DND-41 (cell line): ENCODE measurements at regions not wholly inside any gene's neighbourhood (a gene's known extent, or its start where the extent isn't known, plus 50 kb on each side); places are given as distances from the start of the nearest gene placed in this dataset.

Experiments
- ATAC-seq: fragments of 200-7000 bp; cut with Tn5 transposase; 3 replicates; pipeline ENCODE4 v1.9.1; 2021; ENCODE audit warnings: low read depth; ENCODE audit not compliant: insufficient read depth
- DNase-seq: peaks from one replicate; pipeline ENCODE4 v3.0.0-alpha.2; 2020
- H2AFZ ChIP-seq: 2 replicates; pipeline ENCODE4 v1.6.0; 2012; ENCODE audit warnings: low read depth, low read length
- H3K27ac ChIP-seq: 2 replicates; pipeline ENCODE4 v1.5.1; 2012; ENCODE audit warnings: low read length, inconsistent platforms
- H3K27me3 ChIP-seq: fragments of 200-600 bp; sonication (generic); 2 replicates; pipeline ENCODE4 v1.6.0; 2012; ENCODE audit warnings: low read length, mild to moderate bottlenecking, inconsistent platforms; ENCODE audit not compliant: insufficient read depth, poor library complexity
- H3K36me3 ChIP-seq: 2 replicates; pipeline ENCODE4 v1.5.1; 2012; ENCODE audit warnings: low read length, inconsistent platforms; ENCODE audit not compliant: insufficient read depth
- H3K4me1 ChIP-seq: 2 replicates; pipeline ENCODE4 v1.5.1; 2012; ENCODE audit warnings: mild to moderate bottlenecking, low read length; ENCODE audit not compliant: insufficient read depth
- H3K4me2 ChIP-seq: 2 replicates; pipeline ENCODE4 v1.6.0; 2012; ENCODE audit warnings: mild to moderate bottlenecking, moderate library complexity, low read length, inconsistent platforms; ENCODE audit not compliant: insufficient read depth
- H3K4me3 ChIP-seq, 2 experiments: fragments of 200-600 bp in 1 of 2; shearing (Covaris generic) in 1 of 2; 2 replicates each; pipeline ENCODE4 v1.5.1; 2012 to 2016; ENCODE audit warnings: inconsistent platforms in 2 of 2, low read length in 2 of 2, mild to moderate bottlenecking in 2 of 2, low read depth in 1 of 2, moderate library complexity in 1 of 2
- H3K79me2 ChIP-seq: 2 replicates; pipeline ENCODE4 v1.6.0; 2012; ENCODE audit warnings: low read length, inconsistent platforms; ENCODE audit not compliant: insufficient read depth
- H3K9ac ChIP-seq: 2 replicates; pipeline ENCODE4 v1.6.0; 2012; ENCODE audit warnings: low read depth, mild to moderate bottlenecking, inconsistent platforms, low read length, moderate library complexity
- H3K9me3 ChIP-seq: 2 replicates; pipeline ENCODE4 v1.5.1; 2012; ENCODE audit warnings: low read length, moderate library complexity, mild to moderate bottlenecking, inconsistent platforms; ENCODE audit not compliant: insufficient read depth, severe bottlenecking
- H4K20me1 ChIP-seq: 2 replicates; pipeline ENCODE4 v1.6.0; 2012; ENCODE audit warnings: low read length; ENCODE audit not compliant: insufficient read depth
- EZH2 ChIP-seq: IDR thresholded peaks from 3 replicates; pipeline ENCODE4 v1.6.1; 2012; ENCODE audit warnings: borderline replicate concordance, low read depth, mild to moderate bottlenecking, moderate library complexity, low read length, inconsistent platforms; ENCODE audit not compliant: severe bottlenecking
- TF ChIP-seq, protein P1 (sequence below): IDR thresholded peaks from 2 replicates; pipeline ENCODE4 v1.5.1; 2012; ENCODE audit warnings: borderline replicate concordance, low read length, moderate library complexity, mild to moderate bottlenecking; ENCODE audit not compliant: poor library complexity, severe bottlenecking; ENCODE audit errors: extremely low read depth

DNA sequence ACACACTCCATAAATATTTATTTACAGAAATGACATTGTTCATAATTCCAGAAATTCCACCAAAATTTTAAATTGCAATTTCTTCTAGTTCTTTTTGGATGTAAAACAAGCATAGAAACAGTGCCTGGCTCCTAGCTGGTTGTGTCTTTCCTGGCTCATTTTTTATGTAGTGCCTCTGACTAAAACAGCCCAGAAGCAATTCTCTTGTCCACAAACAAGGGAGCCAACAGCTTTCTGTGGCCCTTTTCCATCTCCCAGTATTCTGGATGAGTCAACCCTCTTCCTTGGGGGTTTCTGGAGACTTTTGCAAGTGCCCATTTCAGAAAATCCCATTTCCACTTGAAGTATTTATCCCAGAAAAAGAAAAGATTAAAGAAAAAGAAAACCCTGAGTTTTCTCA lies 141.4 kb downstream of the PHLDA1 start:
- no peaks in the 10 kb centered on the region for H4K20me1 ChIP-seq
- DNase-seq, result no peak
- no peak overlapping the region for H3K27ac ChIP-seq
- no peak for TF ChIP-seq EZH2
- TF ChIP-seq, protein P1, sequence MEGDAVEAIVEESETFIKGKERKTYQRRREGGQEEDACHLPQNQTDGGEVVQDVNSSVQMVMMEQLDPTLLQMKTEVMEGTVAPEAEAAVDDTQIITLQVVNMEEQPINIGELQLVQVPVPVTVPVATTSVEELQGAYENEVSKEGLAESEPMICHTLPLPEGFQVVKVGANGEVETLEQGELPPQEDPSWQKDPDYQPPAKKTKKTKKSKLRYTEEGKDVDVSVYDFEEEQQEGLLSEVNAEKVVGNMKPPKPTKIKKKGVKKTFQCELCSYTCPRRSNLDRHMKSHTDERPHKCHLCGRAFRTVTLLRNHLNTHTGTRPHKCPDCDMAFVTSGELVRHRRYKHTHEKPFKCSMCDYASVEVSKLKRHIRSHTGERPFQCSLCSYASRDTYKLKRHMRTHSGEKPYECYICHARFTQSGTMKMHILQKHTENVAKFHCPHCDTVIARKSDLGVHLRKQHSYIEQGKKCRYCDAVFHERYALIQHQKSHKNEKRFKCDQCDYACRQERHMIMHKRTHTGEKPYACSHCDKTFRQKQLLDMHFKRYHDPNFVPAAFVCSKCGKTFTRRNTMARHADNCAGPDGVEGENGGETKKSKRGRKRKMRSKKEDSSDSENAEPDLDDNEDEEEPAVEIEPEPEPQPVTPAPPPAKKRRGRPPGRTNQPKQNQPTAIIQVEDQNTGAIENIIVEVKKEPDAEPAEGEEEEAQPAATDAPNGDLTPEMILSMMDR, result no peak
- no peak overlapping the region for H2AFZ ChIP-seq
- H3K36me3 ChIP-seq, result no peaks in the 10 kb centered on the region
- no peaks in the 10 kb centered on the region for H3K9me3 ChIP-seq
- H3K27me3 ChIP-seq, result no peaks in the 10 kb centered on the region
- H3K4me1 ChIP-seq, result no peaks in the 10 kb centered on the region
- H3K9ac ChIP-seq, result no peak overlapping the region
- H3K4me3 ChIP-seq, result no peak overlapping the region
- no peak for ATAC-seq
- no peak overlapping the region for H3K4me2 ChIP-seq
- no peaks in the 10 kb centered on the region for H3K79me2 ChIP-seq

DNA sequence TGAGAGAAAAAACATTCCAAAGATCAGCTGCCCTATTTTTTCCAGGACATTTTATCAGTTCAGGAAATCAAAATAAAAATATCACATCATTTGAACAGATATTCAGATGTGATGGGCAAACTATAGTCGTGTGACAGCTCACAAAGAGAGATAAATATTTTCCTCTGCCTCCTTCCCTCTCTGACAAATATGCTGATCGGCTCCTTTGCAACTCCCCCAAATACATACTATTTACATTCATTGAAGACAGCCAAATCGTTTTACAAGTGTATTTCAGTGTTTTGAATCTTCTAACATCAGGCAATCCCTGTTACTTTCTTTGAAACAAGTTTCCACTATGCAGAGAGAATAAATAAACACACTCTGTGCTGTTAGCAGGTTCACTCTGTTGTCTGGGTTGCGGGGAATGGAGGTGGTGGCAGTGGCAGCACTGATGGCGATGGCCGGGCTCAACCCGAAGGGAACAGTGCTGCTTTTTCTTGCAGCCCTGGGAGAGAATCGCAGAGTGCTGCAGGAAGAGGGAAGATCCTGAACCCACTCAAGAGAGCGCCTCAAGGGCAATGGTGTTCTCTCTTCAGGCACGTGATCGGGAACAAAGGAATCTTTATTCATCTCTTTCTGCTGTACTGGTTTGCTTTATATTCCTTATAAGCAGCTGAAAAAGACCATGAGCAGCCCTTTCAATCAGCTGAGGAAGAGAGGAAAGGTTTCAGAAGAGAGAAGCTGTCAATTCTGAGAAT lies 142.5 kb downstream of the PHLDA1 start:
- TF ChIP-seq, protein P1, result no peak
- no peak for TF ChIP-seq EZH2
- no peaks in the 10 kb centered on the region for H3K4me1 ChIP-seq
- H3K4me2 ChIP-seq, result no peak overlapping the region
- no peak overlapping the region for H2AFZ ChIP-seq
- no peaks in the 10 kb centered on the region for H4K20me1 ChIP-seq
- H3K4me3 ChIP-seq, result no peak overlapping the region
- H3K27ac ChIP-seq, result no peak overlapping the region
- no peak for ATAC-seq
- no peaks in the 10 kb centered on the region for H3K27me3 ChIP-seq
- H3K79me2 ChIP-seq, result no peaks in the 10 kb centered on the region
- H3K9ac ChIP-seq, result no peak overlapping the region
- H3K36me3 ChIP-seq, result no peaks in the 10 kb centered on the region
- no peaks in the 10 kb centered on the region for H3K9me3 ChIP-seq
- no peak for DNase-seq

DNA sequence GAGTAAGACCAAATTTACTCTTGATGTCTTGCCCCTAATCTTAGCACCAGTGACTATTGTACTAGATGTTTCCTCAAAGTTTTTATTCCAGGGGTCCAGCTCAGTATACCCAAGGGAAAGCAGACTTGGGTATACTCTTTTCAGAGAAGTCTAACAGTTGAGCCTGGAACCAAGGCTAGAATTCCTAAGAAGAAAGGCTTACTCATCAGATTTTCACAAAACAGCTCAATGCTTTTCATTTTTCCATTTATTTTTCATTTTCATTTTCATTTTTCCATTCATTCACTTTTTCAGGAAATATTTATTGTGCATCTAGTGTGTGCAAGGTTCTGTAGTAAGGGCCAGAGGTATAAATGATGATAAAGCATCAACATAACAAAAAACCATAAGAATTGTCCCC lies 143.2 kb downstream of the PHLDA1 start:
- H3K36me3 ChIP-seq, result no peaks in the 10 kb centered on the region
- DNase-seq (no peak), ATAC-seq (no peak)
- H4K20me1 ChIP-seq, result no peaks in the 10 kb centered on the region
- H3K4me1 ChIP-seq, result no peaks in the 10 kb centered on the region
- H3K9me3 ChIP-seq, result no peaks in the 10 kb centered on the region
- H2AFZ ChIP-seq, result no peak overlapping the region
- H3K4me2 ChIP-seq, result no peak overlapping the region
- H3K79me2 ChIP-seq, result no peaks in the 10 kb centered on the region
- no peak for TF ChIP-seq EZH2
- TF ChIP-seq, protein P1, result no peak
- H3K9ac ChIP-seq, result no peak overlapping the region
- no peak overlapping the region for H3K4me3 ChIP-seq
- H3K27ac ChIP-seq, result no peak overlapping the region
- no peaks in the 10 kb centered on the region for H3K27me3 ChIP-seq

DNA sequence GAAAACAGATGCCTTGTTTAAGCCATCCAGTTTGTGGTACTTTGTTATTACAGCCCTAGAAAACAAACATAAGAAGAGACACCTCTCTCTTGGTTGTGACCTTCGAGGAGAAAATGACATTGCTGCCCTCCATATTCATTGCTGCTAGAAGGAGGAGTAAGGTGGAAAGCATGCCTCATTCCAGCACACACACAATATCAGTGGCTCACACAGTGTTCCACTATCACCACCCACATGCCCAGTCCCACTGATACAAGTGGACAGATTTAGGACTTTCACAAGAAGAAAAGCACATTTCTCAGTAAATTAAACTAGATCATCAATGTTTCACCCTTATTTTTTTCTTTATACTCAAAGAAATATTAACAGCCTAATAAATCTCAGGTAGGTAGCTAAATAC lies 143.6 kb downstream of the PHLDA1 start:
- no peaks in the 10 kb centered on the region for H3K79me2 ChIP-seq
- no peaks in the 10 kb centered on the region for H4K20me1 ChIP-seq
- H3K9ac ChIP-seq, result no peak overlapping the region
- no peak for TF ChIP-seq EZH2
- TF ChIP-seq, protein P1, result no peak
- DNase-seq (no peak), ATAC-seq (no peak)
- no peak overlapping the region for H3K4me3 ChIP-seq
- no peaks in the 10 kb centered on the region for H3K27me3 ChIP-seq
- no peaks in the 10 kb centered on the region for H3K36me3 ChIP-seq
- no peak overlapping the region for H3K4me2 ChIP-seq
- no peak overlapping the region for H3K27ac ChIP-seq
- H3K4me1 ChIP-seq, result no peaks in the 10 kb centered on the region
- no peaks in the 10 kb centered on the region for H3K9me3 ChIP-seq
- no peak overlapping the region for H2AFZ ChIP-seq
